ENCODE measurements at regions not wholly inside any gene's neighbourhood (a gene's known extent, or its start where the extent isn't known, plus 50 kb on each side); places are given as distances from the start of the nearest gene placed in this dataset.
"Not testable (repeated sequence)": the region's sequence is repeated elsewhere in the genome, so short reads cannot be mapped to it uniquely, and the experiment has no call there.

DNA sequence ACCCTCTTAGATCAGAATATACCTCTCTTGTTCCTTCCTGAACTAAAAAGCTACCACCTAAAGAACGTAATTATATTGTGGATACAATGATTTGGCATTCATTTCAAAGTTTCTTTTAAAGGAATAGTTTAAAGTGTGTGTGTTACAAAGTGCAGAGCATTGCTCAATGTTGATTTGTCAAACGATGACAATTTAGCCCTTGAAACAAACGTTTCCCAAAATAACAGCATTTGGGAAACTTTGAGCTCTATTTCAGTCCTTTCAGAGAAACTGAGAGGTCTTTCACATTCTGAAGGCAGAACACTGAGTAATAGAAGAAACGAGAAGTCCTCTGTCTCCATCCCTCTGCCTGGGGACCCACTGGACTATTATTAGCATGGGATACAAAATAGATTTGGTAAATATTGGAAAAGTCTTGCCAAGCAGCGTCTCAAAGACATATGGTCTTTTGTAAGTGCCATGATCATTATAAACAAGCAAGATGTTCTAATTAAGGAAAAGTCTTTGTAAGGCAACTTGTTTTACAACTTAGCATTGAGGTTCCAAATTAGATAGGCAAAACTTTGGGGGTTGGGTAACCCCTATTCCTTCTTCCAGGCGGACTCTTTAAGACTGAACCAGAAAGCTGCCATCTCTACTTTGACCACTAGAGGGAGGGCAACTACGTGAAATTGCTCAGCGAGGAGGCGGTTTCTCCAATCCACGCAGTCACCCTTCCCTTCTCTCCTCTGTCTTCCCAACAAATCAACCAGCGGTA lies 208.8 kb downstream of the RNF144B start:
- DNase-seq: peak; percentile 65

DNA sequence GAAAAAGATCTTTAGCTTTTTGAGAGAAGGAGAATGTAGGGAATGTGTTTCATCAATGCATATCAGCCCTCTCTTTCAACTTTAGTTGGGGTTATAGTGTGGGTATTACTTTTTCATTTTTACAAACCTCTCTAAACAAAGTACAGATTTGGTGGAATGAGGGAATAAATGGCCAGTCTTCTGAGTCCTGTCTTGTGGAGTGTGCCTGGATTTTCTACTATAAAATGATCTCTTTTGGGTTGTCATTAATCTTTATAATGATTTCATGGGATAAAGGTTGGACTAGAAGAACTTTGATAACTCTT lies 209.3 kb downstream of the RNF144B start:
- DNase-seq: no peak

DNA sequence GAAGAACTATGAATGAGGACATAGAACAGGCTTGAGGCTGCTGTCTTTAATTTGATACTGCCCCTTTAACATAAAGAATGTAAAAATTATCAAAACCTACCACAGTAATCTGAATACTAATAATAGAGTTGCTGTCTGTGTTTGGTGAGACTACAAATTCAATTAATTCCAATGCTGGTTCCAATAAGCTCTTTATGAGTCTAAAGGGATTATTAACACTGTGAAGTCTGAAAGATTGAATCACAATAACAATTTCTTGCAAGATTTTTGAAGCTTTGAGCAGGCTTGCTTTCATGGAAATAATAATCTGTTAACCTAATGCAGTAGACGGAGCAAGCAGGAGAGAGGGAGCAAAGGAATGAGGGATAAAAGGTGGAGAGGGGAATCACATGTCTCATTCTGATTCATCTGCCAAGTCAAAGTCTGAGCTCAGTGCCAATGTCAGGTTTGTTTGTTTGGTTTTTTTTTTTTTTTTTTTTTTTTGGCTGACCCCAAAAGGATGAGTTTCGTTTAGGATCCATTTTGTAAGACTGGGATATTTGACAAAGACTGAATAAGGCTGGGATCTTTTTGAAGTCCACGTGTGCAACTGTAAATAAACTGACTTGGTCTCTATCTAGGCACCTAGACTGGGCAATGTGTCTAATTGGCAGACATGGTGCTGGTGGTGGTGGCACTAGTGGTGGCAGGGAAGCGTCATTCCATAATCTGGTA lies 211.6 kb downstream of the RNF144B start:
- no peak for DNase-seq

DNA sequence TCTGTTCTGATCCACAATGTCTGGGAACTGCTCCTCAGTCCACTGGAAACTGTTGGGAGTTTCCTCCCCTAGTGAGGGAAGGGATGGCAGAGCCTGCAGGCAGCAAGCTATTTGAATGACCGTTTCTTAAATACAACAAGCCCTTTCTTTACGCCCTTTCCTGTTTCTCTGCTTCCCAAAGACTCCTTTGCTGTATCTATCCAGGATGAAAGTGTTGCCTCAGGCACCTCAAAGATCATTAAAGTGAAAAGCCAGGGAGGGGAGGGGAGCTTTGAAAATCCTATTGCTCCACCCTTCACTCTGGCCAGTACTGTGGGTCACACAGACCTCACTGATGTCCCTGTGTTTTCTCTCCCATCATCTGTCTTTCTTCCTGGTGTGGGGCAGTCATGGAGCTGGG lies 213.1 kb downstream of the RNF144B start:
- DNase-seq: no peak

DNA sequence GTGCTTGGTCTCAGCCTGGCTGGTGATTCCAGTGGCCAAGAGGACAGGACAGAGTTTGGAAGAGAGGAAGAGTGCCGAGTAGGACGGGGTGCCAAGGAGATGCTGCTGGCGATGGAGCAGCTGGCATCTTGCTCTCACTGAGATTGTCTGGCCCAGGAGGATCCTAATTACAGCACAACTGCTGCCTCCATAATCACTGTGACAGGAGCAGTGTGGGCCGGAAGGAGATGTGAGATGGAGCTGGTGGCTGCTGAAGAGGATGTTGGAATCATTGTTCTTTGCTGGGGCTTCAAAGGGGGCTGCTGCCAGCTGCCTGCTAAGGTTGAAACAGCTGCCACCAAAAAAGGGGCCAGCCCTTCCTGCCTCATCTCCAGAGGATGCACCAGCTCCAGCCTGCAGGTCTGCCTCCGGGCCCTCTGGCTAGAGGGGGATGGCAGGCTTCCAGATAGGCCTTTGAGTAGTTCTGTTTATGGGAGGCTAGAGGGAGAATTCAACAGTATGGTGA lies 214.4 kb downstream of the RNF144B start:
- no peak for DNase-seq

DNA sequence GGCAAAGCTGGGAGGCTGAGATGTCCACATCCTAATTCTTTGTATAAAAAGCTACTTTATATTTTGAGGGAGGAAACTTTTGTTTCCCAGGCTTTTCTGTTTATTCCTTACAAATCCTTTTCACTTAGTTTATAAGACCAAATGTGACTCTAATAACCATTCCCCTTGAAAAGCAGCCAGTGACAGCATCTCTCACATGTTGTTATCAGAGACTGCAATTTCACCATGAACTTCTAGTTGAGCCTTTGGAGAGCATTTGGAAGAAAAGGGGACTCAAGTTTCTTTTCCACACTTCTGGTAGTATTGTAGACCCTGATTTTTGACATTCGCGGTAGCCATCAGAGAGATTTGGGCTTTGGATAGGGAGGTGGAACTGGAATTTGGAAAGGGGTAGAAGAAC lies 215.8 kb downstream of the RNF144B start:
- DNase-seq: no peak

DNA sequence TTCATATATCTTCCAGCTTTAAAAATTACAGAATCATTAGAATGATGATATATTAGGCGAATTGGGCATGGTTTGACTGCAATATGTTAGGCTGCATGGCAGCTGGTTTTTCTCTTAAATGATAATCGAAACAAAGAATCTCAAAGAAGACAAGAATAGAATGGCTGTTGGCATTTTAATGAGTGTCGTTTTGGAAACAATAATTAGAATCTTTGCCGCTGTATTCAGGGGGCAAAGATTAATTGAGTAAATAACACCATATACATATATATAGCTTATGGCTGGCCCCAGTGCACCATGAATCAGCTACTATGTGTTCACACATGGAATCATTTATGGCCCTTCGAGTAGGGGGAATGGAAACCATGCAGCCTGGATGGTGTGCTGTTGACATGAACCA lies 216.2 kb downstream of the RNF144B start:
- DNase-seq: no peak

DNA sequence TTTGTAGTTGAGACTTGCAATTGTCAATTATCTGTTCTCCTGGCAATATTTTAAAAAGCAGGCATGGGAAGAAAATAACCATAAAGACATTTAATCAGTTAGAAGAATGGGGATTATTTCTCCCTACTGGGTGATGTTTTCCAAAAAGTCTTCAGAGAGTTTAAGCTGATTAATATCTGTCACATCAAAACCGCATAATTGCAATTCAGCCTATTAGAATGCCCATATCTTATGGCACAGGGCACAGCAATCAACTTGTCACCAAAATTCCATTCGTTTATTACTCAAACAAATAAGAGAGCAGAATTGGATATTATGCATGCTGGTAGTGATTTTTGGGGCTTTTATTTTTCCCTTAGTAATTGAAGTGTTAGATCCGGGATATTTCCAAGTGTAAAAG lies 218.7 kb downstream of the RNF144B start:
- DNase-seq: no peak

DNA sequence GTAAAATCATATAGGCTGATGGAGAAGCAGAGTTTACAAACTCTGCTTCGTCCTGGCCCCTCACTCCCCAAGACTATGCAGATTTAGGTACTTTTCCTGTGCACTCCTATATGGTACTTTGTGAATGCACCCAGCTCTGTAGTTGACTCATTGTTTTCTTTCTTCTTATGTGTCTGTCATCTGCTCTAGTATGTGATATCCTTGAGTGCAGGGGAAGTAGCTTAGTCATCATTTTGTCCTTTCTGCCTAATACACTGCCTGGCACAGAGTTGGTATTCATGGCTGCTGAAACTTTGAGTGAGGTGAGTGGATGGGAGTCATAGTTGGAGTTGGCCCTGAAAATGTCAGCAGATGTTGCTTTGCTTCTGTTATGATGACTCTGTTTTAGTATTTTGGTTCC lies 222.6 kb downstream of the RNF144B start:
- DNase-seq: no peak

DNA sequence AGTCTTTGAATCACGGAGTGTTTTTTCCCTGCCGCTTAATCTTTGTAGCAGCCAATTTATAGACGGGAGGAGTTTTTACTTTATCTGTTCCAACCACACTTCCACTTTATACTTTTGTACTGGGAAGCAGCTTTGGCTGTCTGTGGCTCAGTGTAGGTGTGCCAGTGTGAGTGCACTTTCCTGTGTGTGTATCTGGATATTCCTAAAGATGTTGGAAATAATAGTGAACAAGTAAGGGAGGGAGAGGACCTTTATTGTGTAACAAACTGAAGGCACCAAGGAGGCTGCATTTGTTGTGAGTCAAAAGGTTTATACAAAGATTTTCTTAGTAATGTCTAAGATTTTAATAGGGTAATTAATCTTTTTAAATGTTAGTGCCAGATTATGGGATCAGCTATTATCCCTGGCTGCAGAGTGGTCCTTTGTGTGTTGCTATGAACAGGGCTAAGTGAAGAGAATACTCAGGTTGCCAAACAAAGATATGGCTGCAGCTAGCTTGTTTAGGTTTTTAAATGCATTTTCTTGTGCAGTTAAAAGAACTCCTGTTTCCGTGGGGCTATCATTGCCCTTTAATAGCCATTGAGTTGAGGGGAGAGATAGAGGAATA lies 226.3 kb downstream of the RNF144B start:
- DNase-seq: no peak

DNA sequence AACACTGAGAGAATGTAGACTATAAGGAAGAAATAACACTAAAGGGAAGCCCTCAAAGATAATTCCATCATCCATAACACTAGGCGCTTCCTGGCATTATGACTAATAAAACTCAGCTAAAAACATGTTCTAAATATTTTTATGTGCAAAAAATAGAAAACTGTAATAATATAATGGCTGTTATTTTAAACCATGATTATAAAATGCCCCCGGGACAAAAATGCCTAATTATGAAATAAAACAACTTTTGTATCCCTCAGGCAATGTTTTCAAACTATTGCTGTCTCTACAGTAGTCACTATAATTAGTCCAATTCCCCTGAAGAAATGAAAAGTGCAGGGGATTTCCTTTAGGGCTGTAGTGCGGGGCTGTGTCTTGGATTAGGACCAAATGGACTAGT lies 242.4 kb downstream of the RNF144B start:
- no peak for DNase-seq

DNA sequence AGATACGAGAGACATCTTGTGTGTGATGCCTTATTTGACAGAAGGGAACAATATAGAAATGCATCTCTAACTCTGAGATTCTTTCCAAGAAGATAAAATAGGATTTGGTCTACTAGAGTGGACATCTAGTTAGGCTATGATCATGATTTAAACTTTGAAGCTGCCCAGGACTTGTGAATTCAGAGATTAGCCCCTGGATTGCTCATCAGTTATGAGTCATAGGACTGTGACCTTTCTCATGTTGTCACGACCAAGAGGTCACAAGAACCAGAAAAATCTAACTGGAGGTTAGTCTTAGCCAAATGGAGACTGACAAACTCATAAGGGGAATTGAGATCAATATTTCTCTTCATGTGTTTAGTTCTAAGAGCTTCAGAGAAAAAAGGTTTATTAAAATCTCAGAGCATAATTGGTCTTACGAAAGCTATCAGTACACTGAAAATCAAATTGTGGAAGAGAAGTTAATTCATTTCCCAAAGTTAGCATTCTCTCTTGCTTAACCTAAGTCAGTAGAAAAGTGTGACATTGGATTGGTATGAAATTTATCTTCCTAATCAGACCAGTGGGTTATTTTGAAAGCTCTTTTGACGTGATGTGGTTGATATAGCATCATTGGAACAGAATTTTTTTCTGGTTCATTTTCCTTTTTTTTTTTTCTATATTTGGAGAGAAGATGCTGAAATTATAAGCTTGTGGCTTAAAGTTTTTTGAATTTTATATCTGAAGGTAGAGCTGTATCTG lies 245.7 kb downstream of the RNF144B start:
- no peak for DNase-seq

DNA sequence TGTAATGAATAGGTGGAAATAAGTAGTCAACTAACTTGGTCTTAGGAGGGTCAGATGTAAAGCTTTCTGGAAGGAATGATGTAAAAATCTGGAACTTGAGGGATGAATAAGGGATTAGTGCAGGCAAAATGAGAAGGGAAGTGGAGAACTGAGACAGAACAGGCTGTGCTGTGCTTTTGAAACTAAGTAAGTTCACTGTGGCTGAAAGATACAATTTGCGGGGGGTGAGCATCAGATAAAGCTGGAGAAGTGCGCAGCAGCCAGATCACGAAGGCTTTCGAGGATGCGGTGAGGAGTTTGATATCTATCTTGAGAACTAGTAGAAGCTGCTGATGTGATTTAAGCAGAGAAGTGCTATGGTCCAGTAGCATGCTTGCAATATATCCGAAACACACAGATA lies 247.8 kb downstream of the RNF144B start:
- DNase-seq: no peak

DNA sequence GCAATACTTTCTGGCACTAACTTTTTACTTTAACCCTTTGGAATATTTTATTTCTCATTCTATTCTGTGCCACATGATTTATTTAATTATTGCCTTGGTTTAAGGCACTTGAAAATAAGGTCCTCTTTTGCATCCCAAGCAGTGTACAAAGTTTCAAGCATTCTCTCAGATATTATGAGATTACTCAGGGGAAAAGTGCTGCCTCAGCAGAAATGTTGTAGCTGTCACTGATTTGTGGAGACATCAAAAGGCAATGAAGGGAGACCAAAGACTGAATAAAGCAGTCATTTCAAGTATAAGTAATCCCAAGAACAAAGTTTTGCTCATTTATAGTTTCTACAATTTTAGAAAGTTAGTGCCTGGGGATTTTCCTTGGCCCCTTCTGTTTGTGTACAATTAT lies 253.0 kb downstream of the RNF144B start:
- no peak for DNase-seq

DNA sequence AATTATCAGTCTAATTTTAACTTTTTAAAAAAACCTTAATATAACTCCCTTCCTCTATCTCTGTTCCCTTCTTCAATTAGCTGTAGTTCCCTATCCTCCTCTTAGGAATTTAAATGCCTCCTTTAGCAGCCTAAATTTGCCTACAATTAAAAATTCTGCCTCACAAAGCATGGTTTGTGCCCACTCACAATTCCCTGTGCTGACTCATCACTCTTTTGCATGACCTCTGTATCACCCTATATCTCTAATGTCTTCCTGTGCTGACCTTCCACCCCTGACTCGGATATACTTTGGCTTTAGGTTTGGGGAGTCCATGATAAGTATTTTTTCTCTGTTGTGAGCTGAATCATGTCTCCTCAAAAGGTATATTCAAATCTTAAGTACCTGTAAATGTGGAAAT lies 253.6 kb downstream of the RNF144B start:
- DNase-seq: no peak

DNA sequence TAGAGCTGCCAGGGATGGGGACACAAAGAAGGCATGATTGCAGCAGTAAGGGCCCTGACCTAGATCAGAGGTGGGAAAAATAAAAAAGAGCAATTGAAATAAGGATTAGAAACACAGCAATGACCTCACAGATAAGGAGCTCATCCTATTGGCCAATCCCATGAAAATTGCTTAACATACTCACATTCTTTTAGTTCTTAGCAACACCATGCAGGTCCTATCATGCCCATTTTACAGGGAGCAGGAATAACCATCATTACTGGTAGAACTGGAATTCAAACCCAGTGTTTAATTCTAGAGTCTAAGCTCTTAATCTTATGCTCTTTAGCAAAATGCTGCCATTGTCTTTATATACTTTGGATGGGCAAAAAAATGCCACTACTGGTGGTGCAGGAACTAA lies 267.7 kb downstream of the RNF144B start:
- DNase-seq: no peak

DNA sequence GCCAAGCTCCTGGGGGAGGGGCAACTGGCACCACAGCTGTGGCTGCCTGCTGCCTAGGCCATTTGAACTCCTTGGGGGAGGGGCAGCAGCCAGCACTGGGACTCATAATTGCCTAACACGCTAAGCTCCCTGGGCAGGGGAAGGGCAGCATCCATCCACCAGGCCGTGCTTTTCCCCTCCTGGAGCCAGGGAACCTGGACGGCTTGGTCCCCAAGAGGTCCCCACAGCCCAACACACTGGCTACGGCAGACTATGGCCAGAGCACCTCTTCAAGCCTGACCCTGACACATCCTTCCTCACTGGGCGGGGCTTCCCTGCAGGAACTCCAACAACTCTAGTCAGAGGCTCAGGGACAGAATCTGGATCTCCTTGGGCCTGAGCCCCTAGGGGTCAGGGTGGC lies 269.4 kb downstream of the RNF144B start:
- DNase-seq: no peak

DNA sequence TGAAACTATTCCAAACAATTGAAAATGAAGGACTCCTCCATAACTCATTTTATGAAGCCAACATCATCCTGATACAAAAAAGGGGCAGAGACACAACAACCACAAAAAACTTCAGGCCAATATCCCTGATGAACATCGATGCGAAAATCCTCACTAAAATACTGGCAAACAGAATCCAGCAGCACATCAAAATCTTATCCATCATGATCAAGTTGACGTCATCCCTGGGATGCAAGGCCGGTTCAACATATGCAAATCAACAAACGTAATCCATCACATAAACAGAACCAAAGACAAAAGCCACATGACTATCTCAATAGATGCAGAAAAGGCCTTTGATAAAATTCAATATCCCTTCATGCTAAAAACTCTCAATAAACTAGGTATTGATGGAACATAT lies 272.8 kb downstream of the RNF144B start:
- not testable (repeated sequence) for DNase-seq

DNA sequence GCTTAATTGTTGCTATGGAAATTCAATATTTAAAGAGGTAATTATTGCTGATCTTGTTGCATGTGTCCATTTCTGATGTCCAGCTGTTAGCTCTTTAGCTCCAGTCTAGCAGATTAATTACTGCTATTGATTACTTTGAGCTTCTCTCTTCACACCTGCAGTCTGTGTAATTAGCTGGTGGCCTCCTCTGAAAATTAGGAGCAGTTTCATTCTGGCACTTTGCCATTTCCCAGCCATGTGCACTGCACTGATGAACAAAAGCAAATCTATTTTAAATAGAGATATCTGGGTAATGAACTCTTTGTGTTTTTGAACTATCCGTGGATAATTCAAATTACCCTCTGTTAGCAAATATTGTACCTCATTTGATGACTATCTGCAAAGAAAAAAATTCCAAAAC lies 275.9 kb downstream of the RNF144B start:
- no peak for DNase-seq

DNA sequence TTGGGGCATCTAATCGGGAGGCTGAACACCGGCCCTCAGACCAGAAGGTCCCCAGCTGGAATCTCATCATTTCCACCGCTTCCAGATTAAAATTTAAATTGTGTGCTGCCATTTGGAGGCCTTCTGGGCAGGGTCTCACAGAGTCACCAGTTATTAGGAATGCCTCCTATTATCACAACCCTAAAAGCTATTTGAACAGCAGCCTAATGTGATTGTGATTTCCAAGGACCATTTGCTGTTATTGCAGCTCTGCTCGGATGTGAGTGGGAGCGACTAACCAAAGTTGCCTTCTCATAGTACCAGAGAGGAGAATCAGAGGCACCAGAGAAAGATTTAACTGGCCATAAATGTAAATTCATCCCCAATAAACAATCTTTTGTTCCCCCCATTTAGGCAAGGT lies 277.3 kb downstream of the RNF144B start:
- DNase-seq: no peak

DNA sequence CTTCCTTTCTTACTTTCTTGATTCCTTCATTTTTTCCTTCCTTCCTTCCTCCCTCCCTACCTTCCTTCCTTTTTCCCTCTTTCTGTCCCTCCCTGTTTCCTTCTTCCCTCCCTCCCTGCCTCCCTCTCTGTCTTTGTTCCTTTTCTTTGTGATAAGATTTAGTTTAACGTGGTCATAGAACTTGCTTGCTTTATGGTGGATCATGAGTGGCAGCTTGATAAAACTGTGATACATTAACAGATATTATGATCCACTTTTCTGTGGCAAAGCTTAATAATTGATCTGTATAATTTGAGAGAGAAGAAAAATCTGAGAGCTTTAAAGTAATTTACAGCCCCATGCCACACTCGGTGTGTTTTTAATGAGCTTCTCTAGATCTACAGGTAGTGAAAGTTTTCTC lies 280.5 kb downstream of the RNF144B start:
- no peak for DNase-seq

DNA sequence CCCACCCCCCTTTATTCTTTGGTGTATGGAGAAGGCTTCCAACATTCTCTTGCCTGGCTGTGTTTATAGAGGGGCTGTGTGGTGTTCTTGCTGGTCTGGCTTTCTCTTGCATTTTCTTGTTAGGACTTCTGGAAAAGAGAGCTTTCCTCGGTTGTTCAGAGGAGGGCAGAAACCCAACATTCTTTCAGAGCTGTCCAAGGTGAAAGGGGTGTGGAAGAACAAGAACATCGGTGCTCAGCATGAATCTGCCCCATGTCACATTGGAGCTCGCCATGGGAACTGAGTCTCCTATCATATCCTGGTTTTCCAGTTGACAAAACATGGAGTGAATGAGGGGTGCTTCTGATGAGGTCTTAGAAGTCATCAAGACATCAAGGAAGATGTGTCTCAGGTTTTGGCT lies 281.8 kb downstream of the RNF144B start:
- DNase-seq: no peak

DNA sequence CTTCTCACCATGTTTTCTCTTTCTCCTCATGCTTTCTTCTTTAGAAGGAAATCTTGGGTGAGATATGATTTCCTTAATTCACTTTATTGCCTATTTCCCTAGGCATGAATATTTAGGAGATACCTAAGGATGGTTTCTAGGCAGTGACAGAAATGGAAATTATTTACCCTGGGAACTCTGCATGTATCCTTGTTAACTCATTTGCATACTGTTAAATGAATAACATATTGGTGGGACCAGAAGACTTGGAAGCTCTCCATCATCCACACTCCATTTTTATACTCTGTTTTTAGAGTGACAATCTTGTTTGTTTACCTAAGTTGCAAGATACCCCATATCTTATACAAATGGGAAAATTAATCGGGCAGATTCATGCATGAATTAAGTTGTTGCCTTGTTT lies 285.7 kb downstream of the RNF144B start:
- no peak for DNase-seq

DNA sequence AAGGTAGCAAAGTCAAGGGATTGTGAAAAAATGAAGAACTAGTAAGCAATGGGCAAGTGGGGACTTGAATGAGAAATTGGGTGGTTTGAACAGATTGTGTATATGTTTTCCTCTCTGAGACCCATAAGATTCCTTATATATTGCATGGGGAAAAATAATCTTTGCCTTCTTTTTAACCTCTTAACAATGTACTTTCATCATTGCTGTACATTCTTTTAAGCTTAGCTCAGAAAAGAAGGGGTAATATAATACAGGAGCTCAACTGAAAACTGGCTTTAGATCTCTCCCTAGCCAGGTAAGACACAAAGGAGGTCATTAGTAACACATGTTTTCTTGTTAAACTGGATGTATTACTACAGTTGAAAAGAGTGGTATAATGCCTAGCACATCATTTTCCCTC lies 287.2 kb downstream of the RNF144B start:
- DNase-seq: no peak
